GM23338 (cell line): ENCODE measurements at regions not wholly inside any gene's neighbourhood (a gene's known extent, or its start where the extent isn't known, plus 50 kb on each side); places are given as distances from the start of the nearest gene placed in this dataset.
"Not testable (repeated sequence)": the region's sequence is repeated elsewhere in the genome, so short reads cannot be mapped to it uniquely, and the experiment has no call there.

Experiments
- ATAC-seq: fragments of 200-7000 bp; cut with Tn5 transposase; 3 replicates; pipeline ENCODE4 v1.9.1; 2020
- DNase-seq: peaks from one replicate; pipeline ENCODE4 v3.0.0-alpha.2; 2015; ENCODE audit warnings: low spot score
- H2AFZ ChIP-seq: fragments of 200-600 bp; sonication (generic); 2 replicates; pipeline ENCODE4 v1.8.0; 2016; ENCODE audit warnings: antibody characterized with exemption, mild to moderate bottlenecking, moderate library complexity
- H3F3A ChIP-seq: fragments of 200-600 bp; sonication (generic); replicated peaks from 2 replicates; pipeline ENCODE4 v1.8.0; 2017; ENCODE audit warnings: antibody characterized with exemption, mixed run types, low read depth
- H3K27ac ChIP-seq: fragments of 200-600 bp; sonication (generic); 2 replicates; pipeline ENCODE4 v1.6.1; 2016; ENCODE audit warnings: low read depth
- H3K27me3 ChIP-seq: fragments of 200-600 bp; sonication (generic); 2 replicates; pipeline ENCODE4 v1.8.0; 2016; ENCODE audit warnings: mild to moderate bottlenecking, mixed run types, moderate library complexity; ENCODE audit not compliant: insufficient read depth
- H3K36me3 ChIP-seq: fragments of 200-600 bp; sonication (generic); 2 replicates; pipeline ENCODE4 v1.8.0; 2016; ENCODE audit warnings: mild to moderate bottlenecking; ENCODE audit not compliant: insufficient read depth
- H3K4me1 ChIP-seq: fragments of 200-600 bp; sonication (generic); 2 replicates; pipeline ENCODE4 v1.8.0; 2016; ENCODE audit warnings: mild to moderate bottlenecking, moderate library complexity; ENCODE audit not compliant: insufficient read depth
- H3K4me2 ChIP-seq: fragments of 200-600 bp; sonication (generic); 2 replicates; pipeline ENCODE4 v1.7.1; 2017; ENCODE audit warnings: mixed run types
- H3K4me3 ChIP-seq: fragments of 200-600 bp; sonication (generic); 2 replicates; pipeline ENCODE4 v1.6.1; 2016; ENCODE audit warnings: mixed run types
- H3K79me2 ChIP-seq: fragments of 200-600 bp; sonication (generic); replicated peaks from 2 replicates; pipeline ENCODE4 v1.8.0; 2017; ENCODE audit warnings: mild to moderate bottlenecking; ENCODE audit not compliant: insufficient read depth
- H3K9me2 ChIP-seq: fragments of 200-600 bp; sonication (generic); 2 replicates; pipeline ENCODE4 v1.8.0; 2017; ENCODE audit not compliant: insufficient read depth
- H4K20me1 ChIP-seq: fragments of 200-600 bp; sonication (generic); replicated peaks from 2 replicates; pipeline ENCODE4 v1.8.0; 2017; ENCODE audit warnings: mild to moderate bottlenecking; ENCODE audit not compliant: insufficient read depth
- H3K27ac Mint-ChIP-seq: 2 replicates; pipeline ENCODE4 v1.8.0; 2020; ENCODE audit warnings: inconsistent platforms, mild to moderate bottlenecking, moderate library complexity, mixed read lengths
- H3K27me3 Mint-ChIP-seq: 3 replicates; pipeline ENCODE4 v1.8.0; 2022; ENCODE audit warnings: low read depth, mild to moderate bottlenecking, moderate library complexity, mixed read lengths, inconsistent platforms; ENCODE audit not compliant: insufficient read depth, poor library complexity
- H3K36me3 Mint-ChIP-seq: 3 replicates; pipeline ENCODE4 v1.8.0; 2021; ENCODE audit warnings: low read depth, mild to moderate bottlenecking, inconsistent platforms, moderate library complexity, mixed read lengths
- H3K4me1 Mint-ChIP-seq: 3 replicates; pipeline ENCODE4 v1.8.0; 2020; ENCODE audit warnings: mild to moderate bottlenecking, inconsistent platforms, mixed read lengths
- H3K4me3 Mint-ChIP-seq: 3 replicates; pipeline ENCODE4 v1.8.0; 2021; ENCODE audit warnings: moderate library complexity, mild to moderate bottlenecking, inconsistent platforms, mixed read lengths
- H3K9me3 Mint-ChIP-seq: 3 replicates; pipeline ENCODE4 v1.8.0; 2020; ENCODE audit warnings: moderate library complexity, mild to moderate bottlenecking, inconsistent platforms, mixed read lengths
- CREB1 ChIP-seq: fragments of 250-450 bp; sonication (Bioruptor Pico); IDR thresholded peaks from 2 replicates; pipeline ENCODE4 v1.5.0; 2020; ENCODE audit warnings: low read depth, mild to moderate bottlenecking, moderate library complexity
- EZH2 ChIP-seq: fragments of 200-600 bp; sonication (generic); IDR thresholded peaks from one replicate; pipeline ENCODE4 v1.8.0; 2017; ENCODE audit warnings: antibody characterized with exemption, mild to moderate bottlenecking, low read depth; ENCODE audit not compliant: unreplicated experiment
- POLR2AphosphoS5 ChIP-seq: IDR thresholded peaks from 2 replicates; pipeline ENCODE4 v1.6.1; 2016; ENCODE audit warnings: antibody characterized with exemption, low read depth
- REST ChIP-seq: IDR thresholded peaks from one replicate; pipeline ENCODE4 v1.6.1; 2018; ENCODE audit warnings: antibody characterized with exemption; ENCODE audit not compliant: unreplicated experiment
- ZNF114 ChIP-seq: fragments of 250-450 bp; sonication (Bioruptor Pico); IDR thresholded peaks from 2 replicates; pipeline ENCODE4 v1.5.0; 2020; ENCODE audit warnings: mild to moderate bottlenecking, moderate library complexity
- ZNF462 ChIP-seq: fragments of 250-450 bp; sonication (Bioruptor Pico); IDR thresholded peaks from 2 replicates; pipeline ENCODE4 v1.5.0; 2020; ENCODE audit warnings: mild to moderate bottlenecking, moderate library complexity

GRCh38 chr18:22601481-22601880 is 183.8 kb upstream of the CTAGE1 start (continued):
- no peak for TF ChIP-seq ZNF462 (CRISPR knock-in tag)
- no peak for TF ChIP-seq CREB1 (CRISPR knock-in tag)
- TF ChIP-seq ZNF114 (CRISPR knock-in tag): no peak
- no peak for TF ChIP-seq REST
- TF ChIP-seq POLR2AphosphoS5: no peak
- TF ChIP-seq EZH2: no peak

DNA sequence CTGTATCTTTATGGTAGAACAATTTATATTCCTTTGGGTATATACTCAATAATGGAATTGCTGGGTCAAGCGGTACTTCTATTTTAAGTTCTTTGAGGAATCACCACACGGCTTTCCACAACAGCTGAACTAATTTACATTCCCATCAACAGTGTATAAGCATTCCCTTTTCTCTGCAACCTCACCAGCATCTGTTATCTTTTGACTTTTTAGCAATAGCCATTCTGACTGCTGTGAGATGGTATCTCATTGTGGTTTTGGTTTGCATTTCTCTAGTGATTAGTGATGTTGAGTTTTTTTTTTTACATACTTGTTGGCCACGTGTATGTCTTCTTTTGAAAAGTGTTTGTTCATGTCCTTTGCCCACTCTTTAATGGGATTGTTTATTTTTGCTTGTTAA is 184.7 kb upstream of the CTAGE1 start:
- not testable (repeated sequence) for H3K27me3 ChIP-seq, H3K36me3 ChIP-seq, H3K4me1 Mint-ChIP-seq, H3K9me2 ChIP-seq, H3K36me3 Mint-ChIP-seq, H3K9me3 Mint-ChIP-seq, H3F3A ChIP-seq, H3K27ac ChIP-seq, H3K4me3 ChIP-seq, H3K79me2 ChIP-seq, DNase-seq, H3K4me1 ChIP-seq, H3K27me3 Mint-ChIP-seq, H3K27ac Mint-ChIP-seq, H4K20me1 ChIP-seq, H3K4me3 Mint-ChIP-seq, H3K4me2 ChIP-seq, ATAC-seq, H2AFZ ChIP-seq
